Karpas-422 (cell line): ENCODE measurements at regions not wholly inside any gene's neighbourhood (a gene's known extent, or its start where the extent isn't known, plus 50 kb on each side); places are given as distances from the start of the nearest gene placed in this dataset.
"Not testable (repeated sequence)": the region's sequence is repeated elsewhere in the genome, so short reads cannot be mapped to it uniquely, and the experiment has no call there.

Source experiments
- DNase-seq: peaks from one replicate; pipeline ENCODE4 v3.0.0-alpha.2; 2015
- H2AFZ ChIP-seq: fragments of 200-600 bp; sonication (generic); 2 replicates; pipeline ENCODE4 v1.6.1; 2014; ENCODE audit warnings: antibody characterized with exemption, low read length, mixed read lengths
- H3K27ac ChIP-seq: fragments of 200-600 bp; sonication (generic); 2 replicates; pipeline ENCODE4 v1.5.1; 2014; ENCODE audit warnings: mild to moderate bottlenecking, low read length, moderate library complexity
- H3K27me3 ChIP-seq: fragments of 200-600 bp; sonication (generic); 2 replicates; pipeline ENCODE4 v1.6.1; 2014; ENCODE audit warnings: low read length, mixed read lengths
- H3K36me3 ChIP-seq: fragments of 200-600 bp; sonication (generic); 2 replicates; pipeline ENCODE4 v1.6.1; 2014; ENCODE audit warnings: low read length, mixed read lengths; ENCODE audit not compliant: insufficient read depth
- H3K4me1 ChIP-seq: fragments of 200-600 bp; sonication (generic); 2 replicates; pipeline ENCODE4 v1.6.1; 2014; ENCODE audit warnings: mild to moderate bottlenecking, low read length, mixed read lengths
- H3K4me2 ChIP-seq: fragments of 200-600 bp; sonication (generic); 2 replicates; pipeline ENCODE4 v1.6.1; 2014; ENCODE audit warnings: low read length, low read depth, mild to moderate bottlenecking; ENCODE audit not compliant: poor library complexity, severe bottlenecking
- H3K4me3 ChIP-seq: fragments of 200-600 bp; sonication (generic); 2 replicates; pipeline ENCODE4 v1.5.1; 2014; ENCODE audit warnings: mild to moderate bottlenecking, antibody characterized with exemption, low read length, mixed read lengths
- H3K79me2 ChIP-seq: fragments of 200-600 bp; sonication (generic); 2 replicates; pipeline ENCODE4 v1.6.1; 2014; ENCODE audit warnings: mild to moderate bottlenecking, low read length, mixed read lengths
- H3K9ac ChIP-seq: fragments of 200-600 bp; sonication (generic); 2 replicates; pipeline ENCODE4 v1.6.0; 2014; ENCODE audit warnings: low read length
- H3K9me2 ChIP-seq: fragments of 200-600 bp; sonication (generic), shearing (Covaris generic); replicated peaks from 2 replicates; pipeline ENCODE4 v1.6.0; 2014; ENCODE audit warnings: mild to moderate bottlenecking, low read length, moderate library complexity; ENCODE audit not compliant: insufficient read depth
- H3K9me3 ChIP-seq: fragments of 300-700, 200-600 bp; sonication (generic); 2 replicates; pipeline ENCODE4 v1.6.1; 2014; ENCODE audit warnings: low read length, mixed read lengths
- H4K20me1 ChIP-seq: fragments of 200-600 bp; sonication (generic); 2 replicates; pipeline ENCODE4 v1.6.1; 2014; ENCODE audit warnings: mild to moderate bottlenecking, antibody characterized with exemption, low read length, low read depth; ENCODE audit not compliant: insufficient read depth

GRCh38 chr6:92109956-92110355 is 1309.4 kb downstream of the EPHA7 start:
- Histone ChIP-seq H3K9ac (no peak overlapping the region), H3K4me3 (no peak overlapping the region), H3K27ac (no peak overlapping the region), H3K4me1 (no peaks in the 10 kb centered on the region), H3K27me3 (no peaks in the 10 kb centered on the region), H3K4me2 (no peak overlapping the region), H2AFZ (no peak overlapping the region), H3K36me3 (no peaks in the 10 kb centered on the region), H3K79me2 (no peaks in the 10 kb centered on the region), H4K20me1 (no peaks in the 10 kb centered on the region), H3K9me3 (peaks cover 14% of the 10 kb centered on the region), H3K9me2 (no peaks in the 10 kb centered on the region)
- DNase-seq: no peak

DNA sequence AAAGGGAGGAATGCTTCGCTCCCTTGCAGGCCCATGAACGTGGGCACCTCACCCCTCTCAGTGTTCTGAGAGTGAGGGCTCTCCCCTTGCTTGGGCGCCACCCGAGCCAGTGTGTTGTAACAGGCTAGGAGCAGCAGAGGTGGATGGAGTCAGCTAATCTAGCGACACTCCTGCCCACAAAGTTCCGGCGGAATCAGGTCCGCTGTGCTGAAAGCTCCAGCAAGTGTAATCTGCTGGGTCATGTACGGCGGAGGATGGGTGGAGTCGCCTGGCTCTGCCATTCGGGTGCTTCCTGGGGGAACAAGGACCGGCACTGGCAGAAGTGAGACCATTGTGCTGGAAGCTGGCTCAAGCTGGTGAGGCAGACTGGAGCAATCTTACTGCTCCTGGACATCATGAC is 1310.1 kb downstream of the EPHA7 start:
- no peaks in the 10 kb centered on the region for H3K4me1 ChIP-seq
- H3K4me2 ChIP-seq: no peak overlapping the region
- peaks cover 18% of the 10 kb centered on the region for H3K9me3 ChIP-seq
- H2AFZ ChIP-seq: no peak overlapping the region
- no peaks in the 10 kb centered on the region for H3K9me2 ChIP-seq
- H3K27ac ChIP-seq: no peak overlapping the region
- no peaks in the 10 kb centered on the region for H3K36me3 ChIP-seq
- H3K79me2 ChIP-seq: no peaks in the 10 kb centered on the region
- H4K20me1 ChIP-seq: no peaks in the 10 kb centered on the region
- H3K27me3 ChIP-seq: no peaks in the 10 kb centered on the region
- H3K4me3 ChIP-seq: no peak overlapping the region
- no peak overlapping the region for H3K9ac ChIP-seq
- no peak for DNase-seq

DNA sequence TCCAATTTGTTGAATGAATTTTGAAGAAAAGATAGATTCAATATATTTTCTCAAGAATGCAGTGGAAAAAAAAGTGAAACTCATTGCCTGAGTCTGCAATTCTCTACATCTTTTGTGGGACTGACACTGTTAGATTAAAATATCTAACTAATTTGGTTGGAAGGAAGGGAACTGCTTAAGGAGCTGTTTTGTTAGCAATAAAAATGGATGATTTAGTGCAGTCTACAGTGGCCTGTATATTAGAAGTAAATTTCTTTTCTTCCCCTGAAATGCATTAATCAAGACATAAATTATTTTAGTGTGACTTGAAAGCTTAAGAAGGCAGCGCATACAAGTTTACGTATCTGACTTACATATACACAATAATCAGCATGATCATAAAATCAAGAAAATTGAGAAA is 1332.6 kb downstream of the EPHA7 start:
- H3K27me3 ChIP-seq: no peaks in the 10 kb centered on the region
- no peak for DNase-seq

GRCh38 chr6:92083914-92084313 is 1335.4 kb downstream of the EPHA7 start:
- not testable (repeated sequence) for H3K27ac ChIP-seq, H3K9me2 ChIP-seq, H4K20me1 ChIP-seq, H3K27me3 ChIP-seq, H2AFZ ChIP-seq, H3K9ac ChIP-seq, H3K4me1 ChIP-seq, H3K36me3 ChIP-seq, DNase-seq, H3K79me2 ChIP-seq, H3K4me2 ChIP-seq, H3K4me3 ChIP-seq
- peaks cover 13% of the 10 kb centered on the region; the same call in 1 of the 2 replicates for H3K9me3 ChIP-seq

More for the DNA sequence above, 1332.6 kb downstream of the EPHA7 start:
- Histone ChIP-seq H3K36me3 (no peaks in the 10 kb centered on the region), H3K4me1 (no peaks in the 10 kb centered on the region), H3K4me2 (no peak overlapping the region), H3K4me3 (no peak overlapping the region), H3K79me2 (no peaks in the 10 kb centered on the region), H3K9ac (no peak overlapping the region), H2AFZ (no peak overlapping the region), H3K9me3 (peaks cover 20% of the 10 kb centered on the region), H3K27ac (no peak overlapping the region), H4K20me1 (no peaks in the 10 kb centered on the region), H3K9me2 (no peaks in the 10 kb centered on the region)

GRCh38 chr6:92072387-92072786 is 1347.0 kb downstream of the EPHA7 start:
- Histone ChIP-seq H3K4me1 (no peaks in the 10 kb centered on the region), H3K9ac (no peak overlapping the region), H3K27me3 (no peaks in the 10 kb centered on the region), H3K4me2 (no peak overlapping the region), H3K9me2 (no peaks in the 10 kb centered on the region), H3K4me3 (no peak overlapping the region), H2AFZ (no peak overlapping the region), H3K36me3 (no peaks in the 10 kb centered on the region), H4K20me1 (no peaks in the 10 kb centered on the region), H3K79me2 (no peaks in the 10 kb centered on the region), H3K27ac (no peak overlapping the region), H3K9me3 (peaks cover 25% of the 10 kb centered on the region)
- no peak for DNase-seq

DNA sequence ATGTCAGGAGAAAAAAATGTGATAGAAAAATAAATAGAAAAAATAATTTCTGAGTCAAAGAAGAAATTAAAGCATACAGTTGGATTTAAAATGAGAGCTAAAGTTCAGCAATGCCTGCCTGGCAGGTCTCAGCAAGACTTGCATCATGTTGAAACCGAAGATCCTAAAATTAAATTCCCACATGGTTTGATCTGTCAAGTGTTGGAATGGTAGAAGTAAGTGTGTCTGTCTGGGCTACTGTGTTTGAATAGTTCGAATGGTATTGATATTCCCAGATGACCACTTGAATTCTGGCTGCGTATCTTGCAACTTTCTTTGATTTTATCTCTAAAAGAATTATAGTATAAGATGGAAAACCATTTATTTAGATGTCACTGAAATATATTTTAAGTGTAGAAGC is 1349.6 kb downstream of the EPHA7 start:
- Histone ChIP-seq H3K36me3 (no peaks in the 10 kb centered on the region), H4K20me1 (no peaks in the 10 kb centered on the region), H3K4me1 (no peaks in the 10 kb centered on the region), H3K4me3 (no peak overlapping the region), H3K9me3 (peaks cover 29% of the 10 kb centered on the region), H3K79me2 (no peaks in the 10 kb centered on the region), H3K27ac (no peak overlapping the region), H3K27me3 (no peaks in the 10 kb centered on the region), H2AFZ (no peak overlapping the region), H3K4me2 (no peak overlapping the region), H3K9me2 (no peaks in the 10 kb centered on the region), H3K9ac (no peak overlapping the region)
- DNase-seq: no peak

DNA sequence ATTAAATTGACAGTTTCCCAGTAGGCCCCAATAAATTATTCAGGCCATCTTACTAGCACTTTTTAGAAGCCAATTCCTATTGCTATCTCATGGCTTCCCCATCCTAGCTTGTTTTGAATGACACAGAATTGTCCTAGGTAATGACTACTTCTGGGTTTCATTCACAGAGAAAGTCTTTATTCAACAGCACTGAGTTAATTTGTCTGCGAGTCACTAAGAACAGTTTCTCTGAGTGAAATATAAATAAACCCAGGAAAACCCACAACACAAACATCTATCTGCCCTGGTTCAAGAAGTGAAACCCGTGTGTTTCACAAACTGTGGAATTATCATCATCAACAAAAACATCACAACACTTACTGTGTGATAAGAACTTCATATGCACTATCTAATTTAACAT is 1366.8 kb downstream of the EPHA7 start:
- Histone ChIP-seq H3K9ac (no peak overlapping the region), H3K79me2 (no peaks in the 10 kb centered on the region), H3K27ac (no peak overlapping the region), H4K20me1 (no peaks in the 10 kb centered on the region), H3K9me2 (no peaks in the 10 kb centered on the region), H3K27me3 (no peaks in the 10 kb centered on the region), H3K4me2 (no peak overlapping the region), H3K4me3 (no peak overlapping the region), H3K36me3 (no peaks in the 10 kb centered on the region), H3K9me3 (peaks cover 28% of the 10 kb centered on the region; the same call in 1 of the 2 replicates), H2AFZ (no peak overlapping the region), H3K4me1 (no peaks in the 10 kb centered on the region)
- no peak for DNase-seq

DNA sequence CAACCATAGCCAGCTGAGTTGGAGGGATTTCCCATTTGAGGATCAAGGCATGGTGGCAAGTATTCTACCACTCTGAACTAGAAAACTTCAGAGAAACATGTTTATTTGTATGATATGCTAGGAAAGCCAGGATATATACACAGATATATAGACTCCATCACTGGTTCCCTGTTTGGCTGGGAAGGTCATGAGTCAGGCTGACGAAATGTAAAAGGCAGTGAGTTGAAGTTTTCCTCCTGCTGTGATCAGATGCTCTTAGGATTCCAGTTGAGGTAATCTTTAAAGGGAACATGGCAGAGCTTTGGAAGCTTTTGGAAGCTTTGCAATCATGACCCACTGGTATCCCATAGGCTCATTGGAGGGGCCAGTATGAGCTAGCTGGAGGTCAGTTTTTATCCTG is 1369.1 kb downstream of the EPHA7 start:
- H3K4me1 ChIP-seq: no peaks in the 10 kb centered on the region
- no peak overlapping the region for H3K27ac ChIP-seq
- H3K9ac ChIP-seq: no peak overlapping the region
- H3K36me3 ChIP-seq: no peaks in the 10 kb centered on the region
- H4K20me1 ChIP-seq: no peaks in the 10 kb centered on the region
- no peaks in the 10 kb centered on the region for H3K9me2 ChIP-seq
- DNase-seq: no peak
- no peaks in the 10 kb centered on the region for H3K27me3 ChIP-seq
- H2AFZ ChIP-seq: no peak overlapping the region
- H3K79me2 ChIP-seq: no peaks in the 10 kb centered on the region
- H3K4me2 ChIP-seq: no peak overlapping the region
- no peak overlapping the region for H3K4me3 ChIP-seq
- H3K9me3 ChIP-seq: peaks cover 17% of the 10 kb centered on the region; the same call in 1 of the 2 replicates

DNA sequence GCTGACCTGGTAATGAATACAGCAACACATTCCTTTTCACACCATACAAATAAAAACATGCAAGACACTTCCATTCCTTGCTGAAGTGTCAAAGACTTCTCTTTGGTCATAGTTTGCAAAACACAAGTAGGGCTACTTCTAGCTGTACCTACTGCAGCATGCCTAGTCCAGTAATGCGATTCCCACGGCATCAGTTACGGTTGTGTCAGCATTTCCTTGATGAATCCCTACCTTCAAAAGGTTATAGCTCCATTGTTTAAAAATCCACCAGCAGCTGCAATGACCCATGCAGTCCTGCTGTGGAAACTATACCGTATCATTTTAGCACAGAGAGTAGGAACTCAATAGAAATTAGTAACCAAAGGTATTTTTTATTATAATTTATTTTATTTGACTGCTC is 1371.5 kb downstream of the EPHA7 start:
- no peak overlapping the region for H3K4me2 ChIP-seq
- H2AFZ ChIP-seq: no peak overlapping the region
- no peak for DNase-seq
- peaks cover 18% of the 10 kb centered on the region; the same call in 1 of the 2 replicates for H3K9me3 ChIP-seq
- no peaks in the 10 kb centered on the region for H3K27me3 ChIP-seq
- H3K4me1 ChIP-seq: no peaks in the 10 kb centered on the region
- no peak overlapping the region for H3K9ac ChIP-seq
- H3K27ac ChIP-seq: no peak overlapping the region
- no peaks in the 10 kb centered on the region for H4K20me1 ChIP-seq
- no peak overlapping the region for H3K4me3 ChIP-seq
- H3K9me2 ChIP-seq: no peaks in the 10 kb centered on the region
- no peaks in the 10 kb centered on the region for H3K36me3 ChIP-seq
- H3K79me2 ChIP-seq: no peaks in the 10 kb centered on the region
